Activated CD4-positive, alpha-beta T cell treated with anti-CD3 and anti-CD28 coated beads, Interleukin-2, amount 50 U/mL, for 4 hours (primary cell): ENCODE measurements at regions not wholly inside any gene's neighbourhood (a gene's known extent, or its start where the extent isn't known, plus 50 kb on each side); places are given as distances from the start of the nearest gene placed in this dataset.

ENCODE experiments used
- DNase-seq, 2 experiments: peaks; one replicate each; pipeline ENCODE4 v3.0.0-alpha.2; 2020

GRCh38 chr5:123827811-123828210 is 315.8 kb downstream of the CSNK1G3 start:
- no peak for DNase-seq

GRCh38 chr5:123819833-123820232 is 307.9 kb downstream of the CSNK1G3 start:
- DNase-seq, result no peak

GRCh38 chr5:123819386-123819785 is 307.4 kb downstream of the CSNK1G3 start:
- DNase-seq, result no peak

GRCh38 chr5:123817267-123817666 is 305.3 kb downstream of the CSNK1G3 start:
- no peak for DNase-seq

GRCh38 chr5:123814801-123815470 is 303.0 kb downstream of the CSNK1G3 start:
- no peak for DNase-seq

GRCh38 chr5:123813937-123814624 is 302.1 kb downstream of the CSNK1G3 start:
- no peak for DNase-seq

- DNase-seq, result no peak
Observed at GRCh38 chr5:123813264-123813663, 301.3 kb downstream of the CSNK1G3 start.

GRCh38 chr5:123811831-123812230 is 299.9 kb downstream of the CSNK1G3 start:
- no peak for DNase-seq

- no peak for DNase-seq
Observed at GRCh38 chr5:123810746-123811340, 298.9 kb downstream of the CSNK1G3 start.

GRCh38 chr5:123810253-123810652 is 298.3 kb downstream of the CSNK1G3 start:
- no peak for DNase-seq

GRCh38 chr5:123809594-123810221 is 297.7 kb downstream of the CSNK1G3 start:
- no peak for DNase-seq

GRCh38 chr5:123808461-123809380 is 296.7 kb downstream of the CSNK1G3 start:
- no peak for DNase-seq

- no peak for DNase-seq
Observed at GRCh38 chr5:123807177-123807945, 295.4 kb downstream of the CSNK1G3 start.

GRCh38 chr5:123806644-123807043 is 294.7 kb downstream of the CSNK1G3 start:
- no peak for DNase-seq

- DNase-seq, result no peak
Observed at GRCh38 chr5:123805300-123805699, 293.3 kb downstream of the CSNK1G3 start.

- no peak for DNase-seq
Observed at GRCh38 chr5:123803359-123803758, 291.4 kb downstream of the CSNK1G3 start.

GRCh38 chr5:123802298-123802951 is 290.4 kb downstream of the CSNK1G3 start:
- no peak for DNase-seq

- DNase-seq, result no peak
Observed at GRCh38 chr5:123800640-123801039, 288.7 kb downstream of the CSNK1G3 start.

- no peak for DNase-seq
Observed at GRCh38 chr5:123795688-123796087, 283.7 kb downstream of the CSNK1G3 start.

GRCh38 chr5:123790226-123790625 is 278.2 kb downstream of the CSNK1G3 start:
- no peak for DNase-seq

- DNase-seq, result no peak
Observed at GRCh38 chr5:123787635-123788034, 275.7 kb downstream of the CSNK1G3 start.
